Stimulated activated CD4-positive, alpha-beta T cell treated with anti-CD3 and anti-CD28 coated beads, TNF-alpha, amount 100 ng/mL, for 48 hours (primary cell): ENCODE measurements at regions not wholly inside any gene's neighbourhood (a gene's known extent, or its start where the extent isn't known, plus 50 kb on each side); places are given as distances from the start of the nearest gene placed in this dataset.

Source experiments
- DNase-seq, 3 donors: peaks; one replicate each; pipeline ENCODE4 v3.0.0-alpha.2; 2020; ENCODE audit warnings: low read depth in 3 of 3

DNA sequence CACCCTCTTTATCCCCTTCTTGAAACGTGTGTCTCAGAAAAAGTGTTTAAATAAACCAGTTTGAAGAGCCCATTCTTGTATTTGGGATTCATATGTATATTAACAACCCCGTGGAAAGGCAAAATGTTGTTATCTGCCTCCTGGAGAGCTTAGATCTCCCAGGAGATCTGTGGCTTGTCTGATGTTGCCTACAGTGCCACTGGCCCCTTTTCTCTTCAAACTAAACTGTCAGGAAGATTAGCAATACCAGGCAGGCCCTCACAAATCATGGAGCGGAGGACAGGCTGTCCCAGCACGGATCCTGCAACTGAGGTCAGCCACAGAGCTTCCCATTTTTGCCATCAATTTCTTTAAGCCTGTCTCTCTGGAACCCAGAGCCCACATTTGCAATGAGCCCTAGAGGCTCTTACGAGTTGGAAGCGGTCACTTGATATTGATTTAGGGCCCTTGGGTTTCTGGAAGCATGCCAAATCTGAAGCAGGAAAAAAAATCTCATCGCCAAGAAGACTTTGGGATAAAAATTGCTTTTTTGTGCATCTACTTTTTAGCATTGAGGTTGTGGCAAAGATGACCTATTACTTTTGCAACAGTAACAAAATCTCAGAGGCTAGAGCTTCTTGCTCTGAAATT is 234.1 kb downstream of the OPA1 start:
- DNase-seq: no peak

DNA sequence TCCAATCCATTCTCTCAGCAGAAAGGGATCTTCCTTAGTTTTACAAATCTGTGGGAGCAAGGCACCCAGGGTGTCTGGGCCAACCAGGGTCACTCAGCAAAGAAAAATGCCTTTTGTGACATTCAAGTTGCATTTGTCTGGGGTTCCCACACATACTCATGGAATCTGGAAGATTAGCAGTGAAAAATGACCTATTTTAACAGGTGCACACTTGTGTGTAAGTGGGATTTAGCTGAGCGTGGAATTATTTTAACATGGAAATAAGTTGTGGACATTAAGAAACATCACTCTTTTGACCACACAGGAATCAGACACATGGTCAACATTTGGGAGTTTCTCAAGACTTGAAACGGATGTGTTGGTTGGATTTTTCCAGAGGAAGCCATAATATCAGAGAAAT is 234.9 kb downstream of the OPA1 start:
- no peak for DNase-seq

DNA sequence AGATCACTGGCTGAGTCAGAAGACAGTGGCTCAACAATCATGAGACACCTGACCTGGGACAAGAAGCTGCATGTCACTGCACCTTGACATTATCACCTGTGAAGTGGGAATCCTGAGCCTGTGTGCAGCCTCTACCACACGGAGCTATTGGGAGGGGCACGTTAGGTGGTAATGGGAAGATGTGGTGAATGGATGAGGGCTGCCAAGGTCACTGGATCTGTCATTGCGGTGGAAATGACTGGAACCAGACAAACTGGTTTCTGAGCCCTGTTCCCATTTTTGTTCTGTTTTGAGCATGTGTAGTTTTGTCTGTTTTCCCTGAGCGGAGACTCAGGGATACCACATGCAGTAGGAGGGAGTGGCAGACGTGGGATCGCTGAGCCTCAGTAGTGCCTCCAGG is 235.5 kb downstream of the OPA1 start:
- no peak for DNase-seq

DNA sequence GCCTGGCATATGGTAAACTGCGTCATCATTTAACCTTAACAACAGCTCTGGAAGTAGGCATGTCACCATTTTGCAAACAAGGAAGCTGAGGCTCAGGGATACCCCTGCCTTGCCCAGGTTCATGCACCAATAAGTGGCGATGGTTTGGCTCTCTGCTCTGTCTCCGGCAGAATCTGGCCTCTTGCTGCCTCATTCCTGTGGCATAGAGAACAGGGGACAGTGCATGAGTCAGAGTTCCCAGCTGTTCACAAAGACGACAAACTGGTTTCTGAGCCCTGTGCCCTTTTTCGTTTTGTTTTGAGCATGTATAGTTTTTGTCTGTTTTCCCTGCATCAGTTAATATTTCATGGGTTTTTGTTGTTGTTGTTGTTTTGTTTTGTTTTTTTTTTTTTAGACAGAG is 236.8 kb downstream of the OPA1 start:
- DNase-seq: no peak

DNA sequence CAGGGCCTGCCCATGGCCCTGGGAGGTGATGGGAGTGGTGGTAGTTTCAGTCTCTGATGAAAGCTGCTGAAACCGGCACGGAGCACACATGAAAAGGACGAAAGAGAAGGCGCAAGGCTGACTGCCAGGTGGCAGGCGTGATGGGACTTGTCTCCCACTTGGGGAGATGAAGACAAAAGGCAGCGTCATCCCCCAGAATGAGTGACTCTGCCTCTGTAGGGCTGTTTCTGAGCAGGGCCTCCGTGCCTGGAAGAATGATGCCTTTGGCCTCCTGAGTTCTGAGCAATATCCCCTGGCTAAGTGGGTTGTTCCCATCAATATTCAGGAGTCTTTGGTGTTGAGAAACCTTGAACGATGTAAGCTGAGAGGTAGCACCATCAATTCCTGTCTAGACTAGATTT is 237.8 kb downstream of the OPA1 start:
- no peak for DNase-seq

DNA sequence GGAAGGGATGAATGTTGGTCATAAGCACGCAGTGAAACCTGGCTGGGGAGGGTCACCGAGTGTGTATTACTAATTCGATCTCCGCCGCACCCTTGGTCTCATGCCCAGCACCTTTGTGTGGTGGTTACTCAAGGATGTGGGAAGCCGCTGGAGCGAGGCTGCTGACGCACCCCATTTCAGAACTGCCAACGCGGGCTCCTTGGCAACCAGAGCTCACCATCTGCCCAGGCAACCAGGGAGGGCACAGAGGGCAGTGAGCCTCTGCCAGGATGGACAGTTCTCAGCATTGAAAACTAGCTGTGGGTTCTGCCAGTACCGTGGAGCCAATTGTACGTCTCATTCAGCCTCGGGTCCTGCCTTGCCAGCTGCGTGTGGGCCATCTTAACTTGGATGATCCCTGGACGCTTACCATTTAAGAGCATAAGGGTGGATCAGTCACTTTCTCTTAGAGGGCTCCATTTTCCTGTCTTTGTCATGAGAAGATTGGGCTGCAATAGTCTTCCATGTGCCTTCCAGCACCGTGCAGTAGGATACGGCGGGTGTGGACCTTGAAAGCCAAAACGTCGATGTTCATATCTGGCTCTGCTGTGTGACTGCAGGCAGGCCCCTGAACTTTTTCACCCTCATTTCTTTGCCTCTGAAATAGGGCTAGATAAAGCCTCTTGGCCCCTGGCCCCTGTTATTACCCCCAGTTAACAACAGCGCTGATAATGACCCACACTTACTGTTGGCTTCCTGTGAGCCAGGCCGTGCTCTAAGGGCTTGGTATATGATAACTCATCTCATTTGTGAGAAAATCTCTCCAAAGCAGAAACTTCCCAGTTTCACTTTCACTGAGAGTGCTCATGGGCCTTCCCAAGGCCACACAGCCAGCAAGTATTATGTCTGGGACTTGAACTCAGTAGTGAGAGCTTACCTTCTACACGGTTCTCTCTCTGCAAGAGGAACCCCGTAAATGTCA is 238.8 kb downstream of the OPA1 start:
- DNase-seq: no peak

DNA sequence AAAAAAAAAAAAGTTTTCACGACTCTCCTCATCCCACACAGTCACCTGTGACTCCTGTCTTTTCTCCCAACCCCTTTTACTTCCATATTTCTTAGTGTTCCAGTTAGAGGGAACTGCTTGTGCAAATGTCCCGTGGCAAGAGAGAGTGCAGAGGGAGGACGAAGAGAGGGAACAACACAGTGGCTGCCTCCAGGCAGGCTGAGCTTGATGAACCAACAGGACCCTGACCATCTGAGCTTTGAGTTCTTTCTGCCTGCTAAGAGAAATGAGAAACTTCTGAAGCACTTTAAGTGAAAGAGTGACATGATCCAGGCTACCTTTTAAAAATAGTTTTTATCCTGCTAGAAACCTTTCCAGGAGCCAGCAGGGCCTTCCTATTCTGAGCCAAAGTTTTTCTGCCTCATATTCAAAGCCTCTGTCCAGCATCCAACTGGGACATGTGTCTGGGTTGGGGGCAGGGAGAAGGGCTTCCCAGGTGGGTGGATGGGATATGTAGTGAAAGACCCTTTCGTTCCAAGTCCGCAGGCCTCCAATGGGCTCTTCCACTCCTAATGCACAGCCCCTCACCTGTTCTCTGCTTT is 239.9 kb downstream of the OPA1 start:
- no peak for DNase-seq

DNA sequence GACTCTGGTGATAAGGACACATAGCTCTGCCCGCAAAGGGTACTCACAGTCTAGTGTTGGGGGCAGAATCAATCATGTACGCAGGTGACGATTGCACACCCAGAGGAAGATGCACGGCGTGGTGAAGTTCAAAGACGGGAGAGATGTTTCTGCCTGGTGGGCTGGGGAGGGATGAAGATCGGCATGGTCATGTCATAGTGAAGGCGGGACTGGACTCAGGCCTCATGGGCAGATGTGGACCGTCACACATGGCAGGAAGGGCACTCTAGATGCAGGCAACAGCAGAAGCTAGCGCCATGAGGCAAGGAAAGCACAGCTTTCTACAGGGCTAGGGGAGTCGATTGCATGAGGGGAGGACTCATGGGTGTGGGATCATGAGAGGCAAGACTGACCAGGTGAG is 240.6 kb downstream of the OPA1 start:
- no peak for DNase-seq

DNA sequence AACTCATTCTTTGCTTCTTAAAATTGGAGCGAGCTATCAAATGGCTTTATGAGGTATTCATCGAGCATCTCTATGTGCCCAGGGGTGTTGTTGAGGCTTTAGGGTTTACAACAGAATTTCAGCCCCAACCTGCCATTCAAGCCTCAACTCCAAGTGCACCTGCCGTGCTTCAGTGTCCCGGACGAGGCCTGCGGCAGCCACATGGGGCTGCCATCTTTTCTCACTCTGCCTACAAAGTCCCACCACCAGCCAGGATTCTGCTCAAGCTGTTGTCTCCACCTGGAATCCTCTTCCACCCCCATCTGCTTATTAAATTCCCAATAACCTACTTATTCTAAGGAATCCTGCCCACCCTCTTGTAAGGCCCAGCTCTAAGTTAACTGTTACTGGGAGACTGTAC is 242.4 kb downstream of the OPA1 start:
- no peak for DNase-seq

DNA sequence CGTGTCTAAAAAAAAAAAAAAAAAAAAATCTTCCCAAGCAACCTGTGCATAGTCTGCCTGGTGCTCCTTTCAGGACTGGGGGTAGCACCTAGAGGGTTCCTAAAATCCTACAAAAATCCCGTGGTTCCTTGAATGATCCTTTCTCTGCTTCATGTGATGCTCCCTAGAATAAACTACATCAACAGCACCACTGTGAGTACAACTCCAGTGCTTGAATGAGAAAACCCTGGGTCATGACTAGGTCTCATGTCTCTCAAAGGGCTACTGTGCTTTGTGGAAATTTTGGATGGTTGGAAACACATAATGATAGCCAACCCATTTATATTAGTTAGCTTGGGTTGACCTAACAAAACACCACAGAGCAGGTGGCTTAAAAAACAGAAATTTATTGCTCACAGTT is 243.5 kb downstream of the OPA1 start:
- DNase-seq: no peak

DNA sequence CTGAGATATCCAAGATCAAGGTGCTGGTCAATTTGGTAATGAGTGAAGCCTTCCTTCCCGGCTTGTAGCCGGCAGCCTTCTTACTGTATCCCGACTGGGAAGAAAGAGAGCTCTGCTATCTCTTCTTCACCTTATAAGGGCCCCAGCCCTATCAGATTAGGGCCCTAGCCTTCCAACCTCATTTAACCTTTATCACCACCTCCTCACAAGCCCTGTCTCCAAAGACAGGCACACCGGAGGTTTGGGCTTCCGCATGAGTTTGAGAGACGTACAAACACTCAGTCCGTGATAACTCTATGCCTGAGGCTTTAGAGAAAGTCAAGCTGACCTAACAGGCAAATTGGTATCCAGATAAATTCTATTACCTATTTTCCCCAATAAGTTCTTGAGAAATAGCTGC is 243.9 kb downstream of the OPA1 start:
- DNase-seq: no peak

DNA sequence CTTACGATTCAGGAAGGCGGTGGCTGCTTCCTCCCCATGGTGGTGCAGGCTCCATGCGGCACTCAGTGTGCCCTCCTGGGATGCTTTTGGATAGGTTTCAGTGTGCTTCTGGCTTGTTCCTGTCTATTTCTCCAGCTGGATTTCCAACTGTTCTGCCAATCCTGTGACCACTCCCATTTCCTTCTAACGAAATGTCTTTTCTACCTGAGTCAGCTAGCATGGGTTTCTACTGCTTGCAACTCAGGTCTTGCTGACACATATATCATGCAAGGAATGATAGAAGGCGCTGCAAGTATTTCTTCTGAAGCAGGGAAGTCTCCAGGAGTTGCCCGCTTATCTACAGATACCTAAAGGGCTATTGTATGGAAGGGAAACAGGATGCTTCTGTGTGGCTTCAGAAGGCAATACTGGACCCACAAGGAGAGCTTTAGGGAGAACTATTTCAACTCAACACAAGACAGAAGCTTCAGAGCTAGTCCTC is 244.4 kb downstream of the OPA1 start:
- no peak for DNase-seq

DNA sequence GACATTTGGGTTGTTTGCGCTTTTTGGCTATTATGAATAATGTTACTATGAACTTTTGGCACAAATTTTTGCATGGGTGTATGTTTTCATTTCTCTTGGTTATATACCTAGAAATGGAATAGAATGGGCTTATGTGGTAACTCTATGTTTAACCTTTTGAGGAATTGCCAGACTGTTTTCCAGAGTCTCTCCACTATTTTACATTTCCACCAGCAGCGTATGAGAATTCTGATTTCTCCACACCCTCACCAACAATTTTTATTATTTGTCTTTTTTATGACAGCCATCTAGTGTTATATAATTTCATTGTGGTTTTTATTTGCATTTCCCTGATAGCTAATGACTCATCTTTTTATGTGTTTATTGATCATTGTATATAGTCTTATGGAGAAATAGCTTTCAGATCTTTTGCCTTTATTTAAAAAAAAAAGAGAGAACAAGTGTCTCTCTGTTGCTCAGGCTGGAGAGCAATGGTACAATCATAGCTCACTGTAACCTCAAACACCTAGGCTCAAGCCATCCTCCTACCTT is 247.2 kb downstream of the OPA1 start:
- DNase-seq: no peak

DNA sequence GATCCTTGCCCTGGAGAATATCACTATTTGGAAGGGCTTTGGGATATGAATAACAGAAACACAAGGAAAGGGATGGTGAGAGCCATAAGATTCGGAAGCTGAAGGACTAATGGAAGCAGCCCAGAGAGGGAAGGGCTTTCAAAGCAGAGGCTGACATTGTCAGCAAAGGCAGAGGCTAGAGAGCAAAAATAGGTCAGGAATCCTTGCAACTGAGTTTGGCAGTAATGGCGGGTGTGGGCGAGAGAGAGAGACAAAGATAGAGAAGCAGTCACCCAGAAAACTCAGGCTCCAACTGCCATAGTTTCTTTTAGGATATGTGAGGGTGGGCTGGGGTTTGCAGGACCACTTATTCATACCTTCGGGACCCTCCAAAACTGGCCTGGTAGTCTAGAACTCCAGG is 248.6 kb downstream of the OPA1 start:
- no peak for DNase-seq

DNA sequence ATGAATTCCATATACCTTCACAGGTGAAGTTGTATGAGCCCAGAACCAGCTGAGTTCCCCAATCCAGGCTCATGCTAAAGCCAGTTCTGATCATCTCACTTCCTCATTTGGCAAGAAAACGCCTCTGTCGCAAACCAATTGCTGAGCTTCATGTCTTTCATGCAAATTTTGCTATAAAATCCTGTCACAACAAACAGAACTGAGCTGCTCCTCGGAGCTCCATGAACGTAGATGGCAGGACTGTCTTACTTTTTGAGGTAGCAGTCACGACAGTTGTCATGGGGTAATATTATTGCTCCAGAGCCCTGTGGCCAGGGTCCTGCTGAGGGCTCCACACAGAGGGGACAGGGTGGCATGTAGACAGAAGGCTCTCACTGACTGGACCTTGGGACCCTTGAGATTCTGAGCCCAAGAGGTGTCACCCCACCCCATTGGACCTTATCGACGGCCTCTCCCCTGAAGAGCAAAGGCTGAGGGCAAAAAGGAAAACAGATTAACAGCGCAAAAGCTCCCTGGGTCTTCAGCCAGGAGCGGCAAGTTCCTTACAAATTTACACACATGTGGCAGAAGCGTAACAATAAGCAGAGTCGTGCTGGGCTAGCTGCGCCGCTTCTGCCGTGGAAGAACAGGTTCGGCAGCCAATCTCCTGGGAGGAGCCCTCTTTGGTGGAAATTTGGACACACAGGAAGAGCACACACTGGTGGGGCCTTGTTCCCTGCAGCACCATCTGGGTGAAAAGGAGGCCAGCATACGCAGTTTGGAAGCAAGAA is 249.2 kb downstream of the OPA1 start:
- no peak for DNase-seq

DNA sequence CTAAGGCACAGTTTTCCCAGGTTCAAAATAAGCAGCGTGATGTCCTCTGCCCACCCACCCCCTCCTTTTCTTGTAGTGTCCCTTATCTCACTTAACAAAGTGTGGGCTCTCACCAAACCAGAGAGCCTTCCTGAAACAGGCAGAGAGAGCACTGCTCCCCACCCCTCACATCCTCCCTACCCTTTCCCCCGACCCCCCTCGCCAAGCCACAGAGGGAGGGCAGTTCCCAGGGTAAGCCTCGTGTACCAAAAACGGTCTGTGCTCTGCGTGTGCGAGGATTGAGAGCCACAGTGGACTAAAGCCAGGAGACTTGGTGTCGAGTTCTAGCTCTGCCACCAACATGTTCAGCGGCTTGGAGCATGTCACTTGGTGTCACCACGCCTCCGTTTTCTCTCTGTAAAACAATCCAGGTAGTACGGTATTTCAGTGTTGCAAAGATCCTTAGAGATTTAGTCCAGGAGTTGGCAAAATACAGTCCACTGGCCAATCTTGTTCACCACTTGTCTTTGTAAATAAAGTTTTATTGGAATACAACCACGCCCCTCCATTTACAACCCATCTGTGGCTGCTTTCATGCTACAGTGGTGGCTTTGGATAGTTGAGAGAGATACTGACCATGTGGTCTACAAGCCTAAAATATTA is 249.9 kb downstream of the OPA1 start:
- DNase-seq: no peak

DNA sequence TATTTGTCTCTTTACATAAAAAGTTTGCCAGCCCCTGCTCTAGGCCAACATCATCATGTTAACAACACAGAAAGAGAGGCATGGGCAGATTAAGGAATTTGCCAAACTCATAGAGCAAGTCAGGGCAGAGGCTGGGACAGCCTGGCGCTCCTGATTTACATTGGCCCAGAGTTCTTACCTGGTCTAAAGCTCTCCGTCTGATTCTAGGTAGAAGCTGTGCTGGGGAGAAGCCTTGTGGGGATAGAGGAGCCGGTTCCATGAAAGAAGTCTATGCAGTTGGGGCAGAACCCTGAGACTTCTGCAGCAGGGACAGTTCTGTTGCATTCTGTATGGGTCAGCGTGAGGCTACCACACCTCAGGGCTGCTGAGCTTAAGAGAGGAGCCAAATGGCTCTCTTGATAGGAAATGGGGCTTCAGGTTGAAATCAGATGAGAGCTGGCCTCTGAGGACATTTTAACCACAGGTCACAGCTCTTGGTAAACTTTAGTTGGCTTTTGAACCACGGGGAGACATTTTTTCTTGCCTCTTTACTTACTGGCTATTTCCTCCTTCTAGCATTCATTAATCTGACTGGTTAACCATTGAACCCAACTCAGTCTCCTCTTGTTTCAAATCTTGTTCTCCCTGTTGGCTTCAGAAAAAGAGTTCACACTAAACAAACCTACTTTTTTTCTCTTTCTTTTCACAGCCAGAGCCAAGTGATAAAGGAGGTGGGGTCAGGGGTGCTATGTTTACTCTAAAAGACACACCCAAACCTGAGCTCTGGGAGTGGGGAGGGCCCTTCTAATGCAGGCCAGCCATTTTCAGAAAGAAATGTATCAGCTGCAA is 250.7 kb downstream of the OPA1 start:
- no peak for DNase-seq

DNA sequence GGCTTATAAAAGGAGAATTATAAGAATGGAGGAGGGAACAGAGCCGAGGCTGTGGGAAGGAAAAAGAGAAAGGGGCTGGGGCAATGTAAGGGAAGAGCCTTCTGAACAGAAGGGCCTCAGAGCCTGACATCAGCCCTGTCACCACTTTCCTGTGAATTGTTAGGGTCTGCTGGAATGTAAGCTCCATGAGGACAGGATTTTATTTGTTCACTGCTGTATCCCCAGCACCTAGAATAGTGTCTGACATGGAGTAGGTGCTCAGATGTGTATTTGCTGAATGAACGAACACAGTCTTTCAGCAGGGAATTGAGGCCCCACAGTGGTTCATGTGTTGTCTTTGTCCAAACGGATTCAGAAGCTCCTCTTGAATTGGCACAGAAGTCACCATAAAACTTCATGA is 251.5 kb downstream of the OPA1 start:
- no peak for DNase-seq

DNA sequence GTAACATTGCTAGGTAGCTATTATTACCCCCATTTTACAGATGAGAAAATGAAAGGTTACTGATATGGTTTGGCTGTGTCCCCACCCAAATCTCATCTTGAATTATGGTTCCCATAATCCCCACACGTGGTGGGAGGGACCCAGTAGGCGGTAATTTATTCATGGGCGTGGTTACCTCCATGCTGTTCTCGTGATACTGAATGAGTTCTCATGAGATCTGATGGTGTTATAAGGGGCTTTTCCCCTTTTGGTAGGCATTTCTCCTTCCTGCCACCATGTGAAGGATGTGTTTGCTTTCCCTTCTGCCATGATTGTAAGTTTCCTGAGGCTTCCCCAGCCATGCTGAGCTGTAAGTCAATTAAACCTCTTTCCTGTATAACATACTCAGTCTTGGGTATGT is 252.1 kb downstream of the OPA1 start:
- DNase-seq: no peak

DNA sequence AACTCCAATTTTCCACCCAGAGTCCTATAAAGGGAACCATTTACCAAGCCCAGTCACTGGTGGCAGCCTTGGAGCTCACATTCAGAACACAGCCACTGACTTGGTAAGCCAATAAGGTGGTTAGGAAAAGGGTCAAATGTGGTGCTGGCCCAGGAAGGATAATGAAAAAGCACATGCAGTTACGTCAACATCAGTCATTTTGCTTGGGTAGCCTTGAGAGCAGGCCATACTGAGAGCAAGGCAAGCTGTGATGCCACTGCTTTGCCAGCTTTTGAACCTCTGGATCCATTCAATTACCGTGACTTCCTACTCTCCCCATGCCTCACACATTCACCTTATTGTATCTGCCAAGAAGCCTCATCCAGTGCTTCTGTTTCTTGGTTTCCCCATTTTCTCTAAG is 253.6 kb downstream of the OPA1 start:
- no peak for DNase-seq
